NOMO-1 treated with DMSO at 0.1 percent for 48 hours (cell line): ENCODE measurements at regions not wholly inside any gene's neighbourhood (a gene's known extent, or its start where the extent isn't known, plus 50 kb on each side); places are given as distances from the start of the nearest gene placed in this dataset.
"Not testable (repeated sequence)": the region's sequence is repeated elsewhere in the genome, so short reads cannot be mapped to it uniquely, and the experiment has no call there.

Experiments used
- DNase-seq: peaks from one replicate; lab custom pipeline; 2025; ENCODE audit not compliant: unreplicated experiment; lab: John Stamatoyannopoulos, UW

GRCh38 chr13:63516124-63516523, 2100.5 kb upstream of the PCDH20 start:
- DNase-seq = no peak

GRCh38 chr13:63514886-63515285, 2099.2 kb upstream of the PCDH20 start:
- DNase-seq = no peak

DNA sequence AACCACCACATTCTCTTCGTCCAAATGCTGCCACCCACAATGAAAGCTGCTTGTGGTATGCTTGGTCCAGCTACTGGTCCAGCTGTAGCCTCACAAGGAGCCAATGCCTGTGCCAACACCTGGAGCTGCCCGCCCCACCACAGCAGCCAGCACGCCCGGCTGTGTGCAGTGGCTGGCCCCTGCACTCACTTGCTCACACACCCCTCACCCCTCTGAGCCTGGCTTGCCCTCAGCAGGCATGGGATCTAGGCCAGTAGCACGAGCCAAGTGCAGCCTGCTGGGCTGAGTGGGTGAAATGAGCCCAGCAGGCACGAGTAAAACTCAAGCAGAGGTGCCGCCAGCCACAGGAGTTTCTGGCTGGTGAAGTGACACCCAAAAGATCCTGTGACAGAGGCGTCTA, 2096.4 kb upstream of the PCDH20 start:
- DNase-seq = no peak

- no peak for DNase-seq
Observed at GRCh38 chr13:63501702-63502101, 2086.1 kb upstream of the PCDH20 start.

- no peak for DNase-seq
Observed at GRCh38 chr13:63497601-63498000, 2082.0 kb upstream of the PCDH20 start.

GRCh38 chr13:63492604-63493003, 2077.0 kb upstream of the PCDH20 start:
- DNase-seq = no peak

- DNase-seq = no peak
Observed at GRCh38 chr13:63490149-63490548, 2074.5 kb upstream of the PCDH20 start.

GRCh38 chr13:63481334-63481733, 2065.7 kb upstream of the PCDH20 start:
- no peak for DNase-seq

DNA sequence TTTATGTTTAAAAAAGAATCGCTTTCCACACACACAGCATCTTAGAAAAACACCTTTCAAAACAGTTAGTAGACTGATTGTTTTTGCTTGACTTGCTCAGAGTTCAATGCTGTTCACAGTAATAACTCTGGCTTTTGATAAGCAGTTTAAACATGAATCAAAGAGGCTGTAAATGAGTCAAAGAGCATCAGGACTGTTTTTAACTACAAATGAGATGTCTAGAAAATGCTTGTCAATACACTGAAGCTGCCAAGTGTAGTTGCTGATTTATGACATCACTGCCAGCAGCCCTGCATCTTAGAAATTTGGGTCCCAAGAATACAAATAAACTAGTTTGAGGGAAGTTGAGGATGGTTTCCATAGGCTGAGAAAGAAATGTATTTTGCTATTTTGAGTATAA, 2057.1 kb upstream of the PCDH20 start:
- DNase-seq = no peak

GRCh38 chr13:63463782-63464610, 2048.3 kb upstream of the PCDH20 start:
- DNase-seq = peak; percentile 37

GRCh38 chr13:63460462-63461090, 2044.9 kb upstream of the PCDH20 start:
- no peak for DNase-seq

DNA sequence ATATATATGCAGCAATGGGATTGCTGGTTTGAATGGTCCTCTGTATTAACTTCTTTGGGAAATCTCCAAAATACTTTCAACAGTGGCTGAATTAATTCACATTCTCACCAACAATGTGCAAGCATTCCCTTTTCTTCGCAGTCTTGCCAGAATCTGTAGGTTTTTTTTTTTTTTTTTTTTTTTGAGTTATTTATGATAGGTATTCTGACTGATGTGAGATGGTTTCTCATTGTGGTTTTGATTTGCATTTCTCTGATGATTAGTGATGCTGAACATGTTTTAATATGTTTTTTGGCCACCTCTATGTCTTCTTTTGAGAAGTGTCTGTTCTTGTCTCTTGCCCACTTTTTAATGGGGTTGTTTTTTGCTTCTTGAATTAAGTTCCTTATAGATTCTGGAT, 2041.5 kb upstream of the PCDH20 start:
- DNase-seq = no peak

GRCh38 chr13:63455938-63456337, 2040.3 kb upstream of the PCDH20 start:
- DNase-seq = peak; percentile 12

DNA sequence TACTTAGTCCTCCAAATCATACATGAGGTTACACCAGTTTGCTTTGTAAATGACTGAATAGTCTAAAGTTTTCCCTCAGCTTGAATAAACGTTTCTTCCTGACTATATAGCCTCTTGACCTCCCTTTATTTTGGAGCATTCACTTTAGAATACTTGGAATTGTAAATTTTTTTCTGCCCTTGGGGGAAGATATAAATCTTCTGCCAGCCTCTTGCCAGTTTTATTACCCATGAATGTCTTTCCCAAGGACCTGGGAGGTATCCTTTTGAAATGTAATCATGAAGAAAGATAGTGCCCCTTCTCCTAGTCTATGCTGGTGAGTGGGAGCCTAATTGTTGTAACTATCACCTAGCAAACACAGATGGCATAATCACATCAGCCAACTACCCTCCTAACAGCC, 2033.9 kb upstream of the PCDH20 start:
- no peak for DNase-seq

GRCh38 chr13:63448692-63449091, 2033.0 kb upstream of the PCDH20 start:
- DNase-seq = no peak

GRCh38 chr13:63446329-63446728, 2030.7 kb upstream of the PCDH20 start:
- no peak for DNase-seq

DNA sequence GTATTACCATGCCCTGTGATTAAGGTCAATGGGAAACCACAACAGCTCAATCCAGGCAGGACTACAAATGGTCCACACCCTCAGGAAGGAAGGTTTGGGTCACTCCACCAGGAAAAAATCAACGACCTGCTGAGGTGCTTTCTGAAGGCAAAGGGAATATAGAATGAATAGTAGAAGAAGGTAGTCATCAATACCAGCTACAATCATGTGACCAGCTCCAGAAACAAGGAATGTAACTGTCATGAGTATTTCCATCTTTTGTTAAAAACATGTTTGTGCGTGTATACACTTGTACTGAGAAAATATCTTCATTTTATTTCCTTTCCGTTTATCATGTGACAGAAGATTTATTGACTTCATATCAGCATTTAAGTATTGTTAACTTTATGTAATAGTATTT, 2028.6 kb upstream of the PCDH20 start:
- not testable (repeated sequence) for DNase-seq

- no peak for DNase-seq
Observed at GRCh38 chr13:63438951-63439350, 2023.3 kb upstream of the PCDH20 start.

DNA sequence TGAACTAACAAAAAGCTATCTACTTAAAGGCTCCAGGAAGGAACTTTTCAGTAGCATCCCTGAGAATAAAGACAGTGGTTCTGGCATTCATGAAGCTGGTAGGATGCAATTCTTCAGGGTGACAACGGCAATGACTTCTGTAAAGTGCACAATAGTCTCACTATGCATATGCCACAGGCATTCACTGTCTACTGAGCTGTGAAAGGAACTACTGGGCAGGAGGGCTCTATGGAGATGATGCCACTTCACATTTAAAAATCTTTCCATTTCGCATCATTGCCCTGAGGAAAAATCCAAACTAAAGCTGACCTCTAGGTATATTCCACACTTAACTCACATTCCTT, 2020.6 kb upstream of the PCDH20 start:
- DNase-seq = no peak

DNA sequence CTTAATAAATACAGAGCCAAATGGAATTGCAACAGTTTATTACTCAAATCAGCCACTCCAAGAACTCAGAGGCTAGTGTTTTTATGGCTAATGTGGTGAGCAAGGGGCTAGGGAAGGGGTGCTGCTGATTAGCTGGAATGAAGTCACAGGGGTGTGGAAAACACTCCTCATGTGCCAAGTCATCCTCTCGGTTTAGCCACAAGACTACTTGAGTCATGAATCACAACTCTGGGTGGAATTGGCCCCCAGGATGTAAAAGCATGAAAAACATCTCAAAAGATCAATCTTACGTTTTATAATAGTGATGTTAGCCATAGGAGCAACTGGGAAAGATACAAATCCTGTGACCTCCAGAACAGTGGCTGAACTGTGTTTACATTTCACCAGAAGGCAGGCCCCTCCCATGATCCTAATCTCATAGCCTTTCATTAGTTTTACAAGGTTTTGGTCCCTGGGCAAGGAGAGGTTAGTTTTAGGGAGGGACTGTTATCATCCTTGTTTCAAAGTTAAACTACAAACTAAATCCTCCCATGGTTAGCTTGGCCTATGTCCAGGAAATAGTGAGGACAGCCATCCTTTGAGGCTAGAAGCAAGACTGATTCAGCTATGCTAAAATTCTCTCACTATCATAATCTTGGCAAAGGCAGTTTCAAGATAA, 2020.1 kb upstream of the PCDH20 start:
- DNase-seq = no peak

DNA sequence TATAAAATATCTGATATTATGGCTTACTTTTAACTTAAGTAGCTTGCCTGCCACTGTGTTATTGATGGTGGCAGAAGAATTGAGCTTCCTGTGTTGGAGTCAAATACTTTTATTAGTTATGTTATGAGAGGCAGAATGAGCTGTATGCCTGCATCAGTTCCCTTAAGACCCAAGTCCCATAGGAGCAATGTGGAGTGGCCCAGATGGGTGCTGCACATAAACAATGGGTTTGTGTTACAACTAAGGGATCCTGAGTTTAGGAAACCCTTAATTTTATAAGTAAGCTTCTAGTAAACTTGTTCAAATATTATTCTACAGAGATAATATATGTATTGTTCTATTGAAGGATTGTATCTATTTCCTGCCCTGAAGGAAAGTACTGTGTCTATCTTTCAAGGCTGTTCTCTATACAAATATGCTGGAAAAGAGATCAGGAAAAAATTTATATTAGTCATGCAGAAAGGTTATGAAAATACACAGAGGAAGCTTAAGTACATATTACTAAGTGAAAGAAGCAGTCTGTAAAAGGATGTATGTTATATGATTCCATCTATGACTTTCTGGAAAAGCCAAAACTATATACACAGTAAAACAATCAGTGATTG, 2018.0 kb upstream of the PCDH20 start:
- DNase-seq = no peak

DNA sequence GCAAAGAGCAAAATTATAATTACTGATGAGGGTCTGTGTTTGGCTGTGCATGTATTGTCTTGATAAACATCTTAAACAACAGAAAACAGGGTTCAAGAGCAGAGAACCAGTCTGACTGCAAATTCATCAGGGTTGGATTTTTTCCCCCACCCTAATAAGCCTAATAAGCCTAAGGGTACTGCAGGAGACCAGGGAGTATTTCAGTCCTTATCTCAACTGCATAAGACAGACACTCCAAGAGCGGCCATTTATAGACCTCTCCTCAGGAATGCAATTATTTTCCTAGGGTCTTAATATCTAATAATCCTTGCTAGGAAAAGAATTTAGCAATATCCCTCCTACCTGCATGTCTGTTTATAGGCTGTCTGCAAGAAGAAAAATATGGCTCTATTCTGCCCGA, 2011.5 kb upstream of the PCDH20 start:
- DNase-seq = no peak
